ENCODE measurements at regions not wholly inside any gene's neighbourhood (a gene's known extent, or its start where the extent isn't known, plus 50 kb on each side); places are given as distances from the start of the nearest gene placed in this dataset.

DNA sequence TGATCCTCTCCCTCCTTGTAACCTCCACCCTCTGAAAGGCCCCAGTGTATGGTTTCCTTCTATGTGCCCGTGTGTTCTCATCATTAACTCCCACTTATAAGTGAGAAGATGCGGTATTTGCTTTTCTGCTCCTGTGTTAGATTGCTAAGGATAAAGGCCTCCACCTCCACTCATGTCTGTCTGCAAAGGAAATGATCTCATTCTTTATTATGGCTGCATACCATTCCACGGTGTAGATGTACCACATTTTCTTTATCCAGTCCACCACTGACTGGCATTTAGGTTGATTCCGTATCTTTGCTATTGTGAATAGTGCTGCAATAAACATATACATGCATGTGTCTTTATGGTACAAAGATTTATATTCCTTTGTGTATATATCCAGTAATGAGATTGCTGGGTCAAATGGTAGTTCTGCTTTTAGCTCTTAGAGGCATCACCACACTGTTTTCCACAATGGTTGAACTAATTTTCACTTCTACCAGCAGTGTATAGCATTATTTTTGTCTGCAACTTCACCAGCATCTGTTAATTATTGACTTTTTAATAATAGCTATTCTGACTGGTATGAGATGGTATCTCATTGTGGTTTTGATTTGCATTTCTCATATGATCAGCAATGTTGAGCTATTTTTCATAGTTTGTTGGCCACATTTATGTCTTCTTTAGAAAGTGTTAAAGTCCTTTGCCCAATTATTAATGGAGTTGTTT lies 1030.9 kb downstream of the FSTL5 start:
- ATAC-seq (no peak), DNase-seq (no peak)
- Mint-ChIP-seq H3K27me3 (no peaks in the 10 kb centered on the region), H3K36me3 (ENCODE audit: low read depth) (no peaks in the 10 kb centered on the region), H3K4me1 (ENCODE audit: low read depth) (no peaks in the 10 kb centered on the region), H3K9me3 (peaks cover 2% of the 10 kb centered on the region), H3K4me3 (no peak overlapping the region), H3K27ac (no peak overlapping the region)
- ChIA-PET CTCF (no interaction called here), POLR2A (no interaction called here)
- TF ChIP-seq, protein P1, sequence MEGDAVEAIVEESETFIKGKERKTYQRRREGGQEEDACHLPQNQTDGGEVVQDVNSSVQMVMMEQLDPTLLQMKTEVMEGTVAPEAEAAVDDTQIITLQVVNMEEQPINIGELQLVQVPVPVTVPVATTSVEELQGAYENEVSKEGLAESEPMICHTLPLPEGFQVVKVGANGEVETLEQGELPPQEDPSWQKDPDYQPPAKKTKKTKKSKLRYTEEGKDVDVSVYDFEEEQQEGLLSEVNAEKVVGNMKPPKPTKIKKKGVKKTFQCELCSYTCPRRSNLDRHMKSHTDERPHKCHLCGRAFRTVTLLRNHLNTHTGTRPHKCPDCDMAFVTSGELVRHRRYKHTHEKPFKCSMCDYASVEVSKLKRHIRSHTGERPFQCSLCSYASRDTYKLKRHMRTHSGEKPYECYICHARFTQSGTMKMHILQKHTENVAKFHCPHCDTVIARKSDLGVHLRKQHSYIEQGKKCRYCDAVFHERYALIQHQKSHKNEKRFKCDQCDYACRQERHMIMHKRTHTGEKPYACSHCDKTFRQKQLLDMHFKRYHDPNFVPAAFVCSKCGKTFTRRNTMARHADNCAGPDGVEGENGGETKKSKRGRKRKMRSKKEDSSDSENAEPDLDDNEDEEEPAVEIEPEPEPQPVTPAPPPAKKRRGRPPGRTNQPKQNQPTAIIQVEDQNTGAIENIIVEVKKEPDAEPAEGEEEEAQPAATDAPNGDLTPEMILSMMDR (IDR thresholded peaks at IDR 0.05) = no peak
- intact Hi-C loops (cut with micrococcal nuclease) = no loop called here

- TF ChIP-seq, protein P1 (IDR thresholded peaks at IDR 0.05) = no peak
- H3K27ac Mint-ChIP-seq = no peak overlapping the region
- H3K4me3 Mint-ChIP-seq = no peak overlapping the region
- no peaks in the 10 kb centered on the region for H3K36me3 Mint-ChIP-seq (ENCODE audit: low read depth)
- CTCF ChIA-PET = no interaction called here
- DNase-seq (no peak), ATAC-seq (no peak)
- no peaks in the 10 kb centered on the region for H3K4me1 Mint-ChIP-seq (ENCODE audit: low read depth)
- intact Hi-C loops (cut with micrococcal nuclease) = no loop called here
- POLR2A ChIA-PET = no interaction called here
- H3K27me3 Mint-ChIP-seq = no peaks in the 10 kb centered on the region
- peaks cover 8% of the 10 kb centered on the region for H3K9me3 Mint-ChIP-seq
These were observed 1042.3 kb downstream of the FSTL5 start for GRCh38 chr4:161121451-161121850.

GRCh38 chr4:161101881-161102280 lies 1061.9 kb downstream of the FSTL5 start:
- no peaks in the 10 kb centered on the region for H3K36me3 Mint-ChIP-seq (ENCODE audit: low read depth)
- ATAC-seq (no peak), DNase-seq (no peak)
- intact Hi-C loops (cut with micrococcal nuclease) = no loop called here
- TF ChIP-seq, protein P1 (IDR thresholded peaks at IDR 0.05) = no peak
- POLR2A ChIA-PET = no interaction called here
- no peaks in the 10 kb centered on the region for H3K4me1 Mint-ChIP-seq (ENCODE audit: low read depth)
- H3K4me3 Mint-ChIP-seq = no peak overlapping the region
- no peaks in the 10 kb centered on the region for H3K27me3 Mint-ChIP-seq
- H3K27ac Mint-ChIP-seq = no peak overlapping the region
- H3K9me3 Mint-ChIP-seq = peaks cover 18% of the 10 kb centered on the region
- CTCF ChIA-PET = no interaction called here

GRCh38 chr4:161097821-161098220 lies 1066.0 kb downstream of the FSTL5 start:
- intact Hi-C loops (cut with micrococcal nuclease) = no loop called here
- ChIA-PET CTCF (no interaction called here), POLR2A (interaction anchor here (0.6 kb wide), 1 partner anchor 559 kb away, joined by 3 read pairs; no protein-coding TSS in a partner anchor)
- TF ChIP-seq, protein P1 (IDR thresholded peaks at IDR 0.05) = no peak
- H3K4me1 Mint-ChIP-seq (ENCODE audit: low read depth) = no peaks in the 10 kb centered on the region
- H3K4me3 Mint-ChIP-seq = no peak overlapping the region
- H3K9me3 Mint-ChIP-seq = peaks cover 9% of the 10 kb centered on the region
- H3K36me3 Mint-ChIP-seq (ENCODE audit: low read depth) = no peaks in the 10 kb centered on the region
- DNase-seq (no peak), ATAC-seq (no peak)
- no peaks in the 10 kb centered on the region for H3K27me3 Mint-ChIP-seq
- no peak overlapping the region for H3K27ac Mint-ChIP-seq

DNA sequence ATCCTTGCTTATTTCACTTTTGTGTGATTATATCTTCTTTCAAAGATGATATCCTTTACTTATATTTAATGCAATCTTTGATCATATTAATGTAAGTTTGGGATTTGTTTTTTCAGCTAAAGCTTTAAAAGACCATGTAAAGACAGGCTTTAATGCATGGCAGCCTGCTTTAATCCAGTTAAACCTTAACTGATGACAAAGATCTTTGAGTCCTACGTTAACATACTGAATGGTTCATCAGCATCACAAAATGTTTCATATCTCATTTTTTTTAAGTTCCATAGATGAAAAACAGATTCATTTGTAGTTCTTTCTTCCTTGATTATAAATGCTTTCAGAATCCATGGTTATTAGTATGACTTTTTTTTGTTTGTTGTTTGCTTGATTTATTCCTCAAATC lies 1102.8 kb downstream of the FSTL5 start:
- ChIA-PET POLR2A (no interaction called here), CTCF (no interaction called here)
- TF ChIP-seq, protein P1 (IDR thresholded peaks at IDR 0.05) = no peak
- Mint-ChIP-seq H3K9me3 (peaks cover 7% of the 10 kb centered on the region), H3K4me3 (no peak overlapping the region), H3K36me3 (ENCODE audit: low read depth) (no peaks in the 10 kb centered on the region), H3K27ac (no peak overlapping the region), H3K27me3 (no peaks in the 10 kb centered on the region), H3K4me1 (ENCODE audit: low read depth) (no peaks in the 10 kb centered on the region)
- intact Hi-C loops (cut with micrococcal nuclease) = no loop called here
- ATAC-seq (no peak), DNase-seq (no peak)
